Endothelial cell (in vitro differentiated cells): ENCODE measurements at regions not wholly inside any gene's neighbourhood (a gene's known extent, or its start where the extent isn't known, plus 50 kb on each side); places are given as distances from the start of the nearest gene placed in this dataset.

Source experiments
- DNase-seq: peaks from one replicate; pipeline ENCODE4 v3.0.0; 2021; ENCODE audit warnings: low spot score
- H3K27ac Mint-ChIP-seq: one replicate; pipeline ENCODE4 v1.8.0; 2021; ENCODE audit warnings: mixed read lengths, inconsistent platforms; ENCODE audit not compliant: unreplicated experiment
- H3K27me3 Mint-ChIP-seq: one replicate; pipeline ENCODE4 v1.8.0; 2021; ENCODE audit warnings: mild to moderate bottlenecking, moderate library complexity, mixed read lengths, inconsistent platforms; ENCODE audit not compliant: unreplicated experiment
- H3K36me3 Mint-ChIP-seq: one replicate; pipeline ENCODE4 v1.8.0; 2021; ENCODE audit warnings: mild to moderate bottlenecking, low read depth, mixed read lengths, inconsistent platforms; ENCODE audit not compliant: unreplicated experiment
- H3K4me1 Mint-ChIP-seq: one replicate; pipeline ENCODE4 v1.8.0; 2021; ENCODE audit warnings: mild to moderate bottlenecking, mixed read lengths, inconsistent platforms; ENCODE audit not compliant: unreplicated experiment
- H3K4me3 Mint-ChIP-seq: one replicate; pipeline ENCODE4 v1.8.0; 2021; ENCODE audit warnings: mild to moderate bottlenecking, mixed read lengths, inconsistent platforms; ENCODE audit not compliant: unreplicated experiment
- H3K9me3 Mint-ChIP-seq: one replicate; pipeline ENCODE4 v1.8.0; 2021; ENCODE audit warnings: mixed read lengths, inconsistent platforms; ENCODE audit not compliant: unreplicated experiment
- TF ChIP-seq, protein P1 (sequence below): fragments of 200-600 bp; sonication (generic); IDR thresholded peaks from one replicate; pipeline ENCODE4 v1.5.0; 2021; ENCODE audit warnings: antibody characterized with exemption; ENCODE audit not compliant: unreplicated experiment

DNA sequence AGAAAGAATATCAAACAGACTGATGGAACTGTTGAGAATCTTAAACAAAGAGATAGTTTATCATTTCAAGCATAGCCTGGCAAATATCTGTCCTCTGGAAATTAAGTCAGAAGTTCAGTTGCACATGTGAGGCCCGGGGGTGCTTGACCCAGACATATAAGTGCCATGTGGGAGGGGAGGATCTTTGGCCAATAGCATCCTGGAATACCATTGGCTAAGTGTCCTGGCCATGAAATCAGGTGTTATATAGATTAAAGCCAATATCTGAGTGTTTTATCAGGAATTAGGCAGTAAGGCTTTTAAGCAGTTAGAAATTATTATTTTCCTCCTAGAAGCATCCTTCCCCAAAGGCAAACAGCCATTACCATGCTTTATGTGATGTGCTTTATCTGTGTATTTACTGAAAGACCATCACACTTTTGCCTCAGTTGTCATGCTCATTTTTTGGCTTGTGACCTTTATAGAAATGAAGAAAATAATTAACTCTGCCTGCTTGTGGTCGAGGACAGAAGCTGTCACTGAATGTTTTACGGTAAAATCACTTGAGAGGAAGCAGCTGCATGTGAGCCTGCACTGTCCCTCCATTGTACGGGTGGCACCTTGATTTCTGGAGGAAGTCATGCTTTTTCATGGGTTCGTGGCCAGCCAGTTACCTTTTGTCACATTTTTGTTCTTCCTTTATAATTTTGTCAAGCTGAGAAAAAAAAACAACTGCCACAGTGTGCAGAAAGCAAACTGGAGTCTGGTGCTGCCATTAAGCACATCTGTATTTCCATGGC lies 259.9 kb upstream of the FMN2 start:
- DNase-seq, result no peak
- Mint-ChIP-seq H3K9me3 (no peaks in the 10 kb centered on the region), H3K4me1 (peaks cover 53% of the 10 kb centered on the region), H3K4me3 (no peak overlapping the region), H3K27me3 (peaks cover 9% of the 10 kb centered on the region), H3K36me3 (peaks cover 15% of the 10 kb centered on the region), H3K27ac (peak overlapping the region; percentile 87)
- TF ChIP-seq, protein P1, sequence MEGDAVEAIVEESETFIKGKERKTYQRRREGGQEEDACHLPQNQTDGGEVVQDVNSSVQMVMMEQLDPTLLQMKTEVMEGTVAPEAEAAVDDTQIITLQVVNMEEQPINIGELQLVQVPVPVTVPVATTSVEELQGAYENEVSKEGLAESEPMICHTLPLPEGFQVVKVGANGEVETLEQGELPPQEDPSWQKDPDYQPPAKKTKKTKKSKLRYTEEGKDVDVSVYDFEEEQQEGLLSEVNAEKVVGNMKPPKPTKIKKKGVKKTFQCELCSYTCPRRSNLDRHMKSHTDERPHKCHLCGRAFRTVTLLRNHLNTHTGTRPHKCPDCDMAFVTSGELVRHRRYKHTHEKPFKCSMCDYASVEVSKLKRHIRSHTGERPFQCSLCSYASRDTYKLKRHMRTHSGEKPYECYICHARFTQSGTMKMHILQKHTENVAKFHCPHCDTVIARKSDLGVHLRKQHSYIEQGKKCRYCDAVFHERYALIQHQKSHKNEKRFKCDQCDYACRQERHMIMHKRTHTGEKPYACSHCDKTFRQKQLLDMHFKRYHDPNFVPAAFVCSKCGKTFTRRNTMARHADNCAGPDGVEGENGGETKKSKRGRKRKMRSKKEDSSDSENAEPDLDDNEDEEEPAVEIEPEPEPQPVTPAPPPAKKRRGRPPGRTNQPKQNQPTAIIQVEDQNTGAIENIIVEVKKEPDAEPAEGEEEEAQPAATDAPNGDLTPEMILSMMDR, result no peak

DNA sequence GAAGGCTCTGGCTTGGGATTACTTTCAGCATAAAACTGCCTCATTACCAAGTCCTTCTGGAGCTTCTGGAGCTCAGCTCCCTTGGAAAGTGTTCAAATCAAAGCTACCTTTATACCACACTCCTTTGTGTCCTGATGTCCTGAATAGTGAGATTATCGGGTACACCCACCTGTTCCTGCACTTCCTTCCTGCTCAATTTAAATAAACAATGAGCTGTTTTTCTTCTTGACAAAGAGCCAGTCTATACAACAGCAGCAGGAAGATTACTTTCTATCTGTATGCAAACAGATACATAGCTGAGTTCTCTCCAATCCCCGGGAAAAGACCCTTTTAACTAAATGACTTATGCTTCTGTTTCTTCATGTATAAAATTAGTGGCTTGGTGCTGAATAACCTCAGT lies 258.0 kb upstream of the FMN2 start:
- Mint-ChIP-seq H3K27ac (peak overlapping the region; percentile 100), H3K27me3 (peaks cover 8% of the 10 kb centered on the region), H3K36me3 (peaks cover 11% of the 10 kb centered on the region), H3K4me3 (peak overlapping the region; percentile 64), H3K4me1 (peaks cover 53% of the 10 kb centered on the region), H3K9me3 (no peaks in the 10 kb centered on the region)
- peak; percentile 49 for DNase-seq
- TF ChIP-seq, protein P1, result no peak

DNA sequence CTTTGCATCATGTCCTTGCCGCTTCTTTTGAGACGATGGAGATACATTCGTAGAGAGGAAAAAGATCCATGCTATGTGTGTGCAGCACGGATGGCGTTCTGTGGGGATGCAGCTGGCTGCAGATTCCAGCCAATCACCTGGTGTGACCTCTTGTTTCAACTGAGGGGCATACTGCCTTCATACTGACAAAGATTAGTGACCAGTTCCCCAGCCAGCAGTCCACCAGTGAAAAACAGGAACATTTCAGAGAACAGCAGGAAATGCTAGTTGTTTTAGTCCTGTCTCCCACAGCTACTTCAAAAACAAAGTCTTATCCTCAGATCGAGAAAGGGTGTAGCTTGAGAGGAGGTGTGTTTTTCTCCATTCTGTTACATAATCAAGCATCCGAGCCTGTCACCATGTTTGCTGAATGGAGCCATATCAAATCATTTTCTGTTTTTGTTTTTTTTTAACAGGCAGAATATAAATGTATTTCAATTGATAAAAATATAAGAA lies 255.7 kb upstream of the FMN2 start:
- Mint-ChIP-seq H3K27me3 (peaks cover 8% of the 10 kb centered on the region), H3K9me3 (no peaks in the 10 kb centered on the region), H3K27ac (peak overlapping the region; percentile 100), H3K4me1 (peaks cover 49% of the 10 kb centered on the region), H3K4me3 (no peak overlapping the region), H3K36me3 (peaks cover 11% of the 10 kb centered on the region)
- TF ChIP-seq, protein P1, result no peak
- DNase-seq, result peak; percentile 18

GRCh38 chr1:239840336-239840735 lies 251.3 kb upstream of the FMN2 start:
- Mint-ChIP-seq H3K27me3 (peaks cover 4% of the 10 kb centered on the region), H3K36me3 (no peaks in the 10 kb centered on the region), H3K4me1 (peaks cover 16% of the 10 kb centered on the region), H3K9me3 (no peaks in the 10 kb centered on the region), H3K27ac (no peak overlapping the region), H3K4me3 (no peak overlapping the region)
- TF ChIP-seq, protein P1, result no peak
- no peak for DNase-seq

GRCh38 chr1:239840790-239841189 lies 250.9 kb upstream of the FMN2 start:
- Mint-ChIP-seq H3K4me3 (no peak overlapping the region), H3K4me1 (peaks cover 12% of the 10 kb centered on the region), H3K9me3 (no peaks in the 10 kb centered on the region), H3K27me3 (peaks cover 4% of the 10 kb centered on the region), H3K36me3 (no peaks in the 10 kb centered on the region), H3K27ac (no peak overlapping the region)
- TF ChIP-seq, protein P1, result no peak
- DNase-seq, result no peak
